NCI-H748 (cell line): ENCODE measurements at regions not wholly inside any gene's neighbourhood (a gene's known extent, or its start where the extent isn't known, plus 50 kb on each side); places are given as distances from the start of the nearest gene placed in this dataset.
A peak's percentile ranks its signal among the peaks of the same experiment; 100 is the strongest.

Source experiments
- DNase-seq: peaks from one replicate; lab custom pipeline; 2025; ENCODE audit not compliant: unreplicated experiment; lab: John Stamatoyannopoulos, UW

DNA sequence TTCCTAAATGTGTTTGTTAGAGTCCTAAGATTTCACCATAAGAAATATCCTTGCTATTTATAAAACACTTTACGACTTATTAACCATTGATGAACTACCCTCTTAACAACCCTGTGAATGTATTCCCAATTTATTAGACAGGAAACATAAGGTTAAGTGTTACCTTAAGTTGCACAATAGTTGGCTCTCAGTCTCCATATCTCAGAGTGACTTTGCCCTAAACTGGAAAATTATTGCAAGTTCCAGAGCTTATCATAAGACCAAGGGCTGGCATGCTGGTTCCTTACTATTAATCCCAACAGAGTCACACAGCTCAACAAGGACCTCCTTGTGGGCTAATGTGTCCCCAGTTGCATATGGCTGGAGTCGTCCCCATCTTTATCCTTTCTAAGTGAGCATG lies 165.8 kb downstream of the INSIG2 start:
- no peak for DNase-seq

GRCh38 chr2:118251427-118251826 lies 163.2 kb downstream of the INSIG2 start:
- DNase-seq, result no peak

GRCh38 chr2:118250463-118250862 lies 162.2 kb downstream of the INSIG2 start:
- no peak for DNase-seq

DNA sequence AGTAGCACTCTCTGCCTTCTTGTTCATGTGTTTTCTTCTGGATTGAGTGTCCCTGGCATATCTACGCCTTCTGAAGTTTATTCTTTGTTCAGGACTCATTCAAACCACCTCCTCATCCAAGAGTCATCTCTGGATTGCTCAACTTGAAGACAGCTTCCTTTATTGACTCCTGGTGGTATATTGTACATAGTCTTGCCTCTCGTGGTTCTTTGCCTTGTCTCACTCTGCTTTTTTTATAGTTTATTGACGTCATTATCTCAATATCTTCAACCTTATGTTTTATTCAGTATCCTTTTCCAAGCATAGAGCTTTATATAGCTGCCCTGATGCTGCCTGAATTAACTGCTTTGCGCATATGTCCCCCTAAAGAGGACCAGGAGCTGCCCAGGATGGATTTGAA lies 161.7 kb downstream of the INSIG2 start:
- DNase-seq, result no peak

- DNase-seq, result no peak
These were observed 161.3 kb downstream of the INSIG2 start for GRCh38 chr2:118249531-118249930.

GRCh38 chr2:118246726-118247125 lies 158.5 kb downstream of the INSIG2 start:
- DNase-seq, result no peak

- no peak for DNase-seq
These were observed 157.8 kb downstream of the INSIG2 start for GRCh38 chr2:118246079-118246478.

GRCh38 chr2:118244686-118245085 lies 156.4 kb downstream of the INSIG2 start:
- no peak for DNase-seq

GRCh38 chr2:118243031-118243430 lies 154.8 kb downstream of the INSIG2 start:
- DNase-seq, result no peak

DNA sequence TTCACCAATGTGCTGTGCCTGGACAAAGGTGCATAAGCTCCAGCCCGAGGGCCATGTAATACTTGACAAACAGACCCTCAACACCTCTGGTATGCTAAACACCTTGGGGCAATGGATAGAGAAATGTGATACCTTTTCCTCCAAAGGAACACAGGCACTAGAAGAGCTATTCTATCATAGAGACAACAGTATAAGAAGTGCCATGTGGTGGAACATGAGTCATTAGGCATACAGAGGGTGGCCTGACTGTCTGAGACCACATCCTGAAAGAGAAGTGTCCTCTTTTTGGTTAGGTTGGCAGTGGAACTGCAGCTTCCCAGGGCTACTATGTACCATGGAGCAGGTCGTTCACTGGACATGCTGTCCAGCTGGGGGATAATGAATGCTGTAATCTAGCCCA lies 153.9 kb downstream of the INSIG2 start:
- no peak for DNase-seq

DNA sequence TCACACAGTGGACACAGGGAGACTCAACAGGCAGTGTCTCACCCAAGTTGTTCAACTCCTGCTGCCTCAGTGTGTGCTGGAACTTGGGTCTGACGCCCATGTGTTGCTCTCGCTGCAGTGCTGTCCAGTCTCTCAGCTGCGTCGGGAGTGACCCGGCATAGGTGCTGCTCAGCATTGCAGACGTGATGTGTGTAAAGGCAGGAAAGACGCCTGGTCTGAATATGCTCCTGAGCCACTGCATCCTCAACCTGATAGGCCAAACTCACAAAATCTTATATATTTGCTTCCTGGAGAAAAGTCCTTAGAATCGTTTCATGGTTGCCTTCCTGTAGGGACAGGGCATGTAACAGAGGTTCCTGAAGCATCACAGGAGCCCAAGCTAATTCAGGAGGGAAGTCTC lies 152.9 kb downstream of the INSIG2 start:
- no peak for DNase-seq

DNA sequence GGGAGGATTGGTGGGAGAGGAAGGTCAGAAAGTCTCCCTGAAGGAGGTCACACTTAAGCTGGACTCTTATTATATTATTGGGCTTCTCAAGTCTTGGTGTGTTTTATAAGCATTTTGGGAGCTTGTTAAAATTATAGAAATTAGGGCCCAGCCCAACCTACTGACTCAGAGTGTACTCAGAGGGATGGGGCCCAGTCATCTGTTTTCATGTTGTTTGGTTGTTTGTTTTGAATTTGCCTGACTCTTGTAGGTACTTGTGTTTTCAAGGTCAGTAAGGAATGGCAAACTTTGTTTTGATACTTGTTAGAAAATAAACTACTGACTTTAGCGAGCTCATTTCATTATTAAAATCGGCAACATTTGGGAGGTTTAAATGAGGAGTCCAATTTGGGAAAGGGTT lies 152.0 kb downstream of the INSIG2 start:
- no peak for DNase-seq

DNA sequence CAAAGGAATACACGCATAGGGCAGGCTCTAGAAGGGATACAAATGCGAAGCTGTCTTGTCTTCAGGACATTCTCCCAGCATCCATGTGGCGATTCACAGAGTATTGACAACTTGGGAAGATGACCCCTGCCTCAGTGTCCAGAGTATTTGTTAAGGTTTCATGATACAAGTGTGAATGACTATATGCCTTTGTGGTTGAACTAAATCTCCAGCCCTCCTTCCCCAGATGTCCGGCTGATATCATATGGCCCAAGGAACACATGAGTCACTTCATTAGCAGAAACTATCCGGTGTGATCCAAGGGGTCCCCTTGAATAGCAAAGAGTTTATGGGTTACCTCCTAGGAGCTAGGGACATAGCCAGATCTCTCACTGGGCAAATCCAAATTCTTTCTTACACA lies 151.0 kb downstream of the INSIG2 start:
- no peak for DNase-seq

DNA sequence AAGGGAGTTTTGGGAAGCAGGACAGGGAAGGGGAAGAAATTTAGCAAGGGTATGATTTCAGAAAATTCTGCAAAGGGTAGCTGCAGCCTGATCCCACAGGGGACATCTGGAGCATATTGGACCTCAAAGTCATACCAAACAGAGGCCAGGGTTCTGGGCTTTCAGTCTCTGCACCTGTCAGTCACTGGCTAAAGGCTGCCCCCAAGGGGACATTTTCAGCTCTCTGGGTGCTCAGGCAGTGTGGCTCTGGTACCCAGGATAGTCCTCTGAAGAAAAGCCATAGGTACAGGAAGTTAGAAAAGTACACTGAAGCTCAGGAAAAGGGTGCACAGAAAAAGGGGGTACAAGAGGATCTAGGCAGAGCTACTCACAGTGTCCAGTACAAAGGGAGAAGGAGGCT lies 149.2 kb downstream of the INSIG2 start:
- no peak for DNase-seq

GRCh38 chr2:118232796-118233195 lies 144.5 kb downstream of the INSIG2 start:
- DNase-seq, result no peak

GRCh38 chr2:118232391-118232790 lies 144.1 kb downstream of the INSIG2 start:
- DNase-seq, result no peak

GRCh38 chr2:118231759-118232158 lies 143.5 kb downstream of the INSIG2 start:
- no peak for DNase-seq

DNA sequence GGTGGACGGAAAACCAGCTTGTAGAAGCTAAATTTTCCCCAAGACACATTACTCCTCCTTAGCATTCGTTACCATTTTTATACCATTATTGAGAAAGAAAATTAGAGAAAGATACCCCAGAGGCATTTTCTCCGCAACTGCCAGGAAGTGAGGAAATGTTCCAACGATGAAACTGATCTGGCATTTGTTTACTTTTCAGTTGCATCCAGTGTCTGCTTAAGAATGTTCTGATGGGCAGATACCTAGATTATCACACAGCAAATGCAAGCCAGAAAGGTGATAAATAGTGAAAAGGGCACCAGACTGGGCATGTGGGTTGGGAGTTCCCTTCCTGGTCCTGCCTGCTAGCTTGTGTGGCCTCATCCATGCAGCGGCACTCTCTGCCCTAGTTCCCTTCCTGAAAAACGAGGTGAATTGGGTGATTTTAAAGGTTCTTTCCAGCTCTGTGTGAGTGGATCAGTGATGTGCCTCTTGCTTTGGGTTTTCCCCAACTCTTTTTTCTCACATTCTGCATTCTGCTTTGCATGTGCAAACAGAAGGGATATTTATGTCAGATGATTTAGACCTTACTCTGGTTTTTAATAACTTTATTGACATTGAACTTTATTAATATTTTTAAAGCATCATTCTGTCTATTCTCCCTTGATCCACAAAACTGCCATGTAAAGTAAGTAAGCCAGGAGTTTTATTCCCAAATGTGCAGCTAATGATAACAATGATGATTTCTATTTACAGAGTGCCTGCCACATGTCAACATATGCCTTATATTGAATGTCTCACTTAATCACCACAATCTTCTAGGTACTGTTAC lies 139.6 kb downstream of the INSIG2 start:
- DNase-seq, result no peak

GRCh38 chr2:118225666-118226065 lies 137.4 kb downstream of the INSIG2 start:
- no peak for DNase-seq

DNA sequence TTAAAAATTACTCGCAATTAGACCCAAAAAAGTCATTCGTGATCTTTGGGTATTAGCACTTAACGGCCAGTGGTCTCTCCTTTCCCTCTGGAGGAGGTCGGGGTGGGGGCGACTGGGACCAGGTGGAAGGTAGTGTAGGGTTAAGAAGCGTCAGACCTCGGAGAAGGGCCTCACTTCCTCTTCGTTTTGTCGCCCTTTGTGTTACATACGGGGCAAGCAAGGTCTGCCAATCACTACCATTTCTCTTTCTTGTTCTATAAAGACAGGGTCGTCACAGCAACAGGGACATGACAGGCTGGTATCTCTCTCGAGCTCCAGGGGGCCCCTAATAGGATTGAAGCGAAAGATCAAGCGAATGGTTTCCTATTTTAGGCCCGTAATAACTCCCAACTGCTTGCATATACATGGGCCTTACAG lies 136.6 kb downstream of the INSIG2 start:
- no peak for DNase-seq

- DNase-seq, result peak; percentile 1
These were observed 136.0 kb downstream of the INSIG2 start for GRCh38 chr2:118223992-118224894.

GRCh38 chr2:118223511-118223991 lies 135.3 kb downstream of the INSIG2 start:
- no peak for DNase-seq
